HTR-8/SVneo (cell line): ENCODE measurements at regions not wholly inside any gene's neighbourhood (a gene's known extent, or its start where the extent isn't known, plus 50 kb on each side); places are given as distances from the start of the nearest gene placed in this dataset.

Experiments
- DNase-seq: peaks from one replicate; pipeline ENCODE4 v3.0.0; 2011; ENCODE audit warnings: low spot score, mixed read lengths; ENCODE audit not compliant: insufficient read length
- FAIRE-seq: peaks from 2 replicates; lab custom pipeline; 2011; peaks lifted over from hg19 to GRCh38; lab: Jason Lieb, UNC

DNA sequence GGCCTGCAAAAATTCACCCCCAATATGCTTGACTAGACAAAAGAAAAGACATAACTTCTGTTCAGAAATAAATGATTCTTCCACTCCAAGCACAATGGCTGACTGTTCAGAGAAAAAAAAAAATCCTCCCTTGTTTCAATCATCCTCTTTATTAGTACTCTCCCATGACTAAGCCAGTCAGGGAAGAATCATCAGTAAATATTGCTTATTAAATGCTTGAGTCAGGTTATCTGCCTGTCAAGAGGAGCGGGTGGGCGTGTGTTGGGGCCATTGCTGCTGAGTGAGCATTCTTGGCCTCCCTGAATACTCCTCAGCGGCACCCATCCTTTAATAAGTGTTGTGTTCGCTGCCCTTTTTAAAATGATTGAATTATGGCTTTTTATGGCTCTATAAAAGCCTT lies 1334.8 kb upstream of the CELF4 start:
- FAIRE-seq: no peak

DNA sequence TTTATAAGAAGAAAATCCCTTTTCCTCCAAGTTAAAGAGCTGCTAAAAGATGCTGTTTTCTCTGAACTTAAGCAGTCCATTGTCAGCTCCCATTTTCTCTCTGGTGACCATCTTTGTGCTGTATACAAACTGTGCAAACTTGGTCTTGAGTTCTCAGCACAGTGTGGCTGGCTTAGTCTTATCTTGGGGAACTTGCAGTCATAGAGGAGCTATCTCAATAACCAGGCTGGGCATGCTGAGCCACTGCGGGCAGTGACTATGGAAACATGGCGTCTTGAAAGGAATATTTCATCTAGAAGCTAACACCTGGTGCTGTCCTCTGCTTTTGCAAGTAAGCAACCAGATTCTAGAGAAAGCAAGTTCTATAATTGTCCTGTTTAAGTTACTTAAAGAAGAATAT lies 1334.4 kb upstream of the CELF4 start:
- FAIRE-seq (no peak), DNase-seq (no peak)

More for the DNA sequence above, 1334.8 kb upstream of the CELF4 start:
- DNase-seq: no peak

DNA sequence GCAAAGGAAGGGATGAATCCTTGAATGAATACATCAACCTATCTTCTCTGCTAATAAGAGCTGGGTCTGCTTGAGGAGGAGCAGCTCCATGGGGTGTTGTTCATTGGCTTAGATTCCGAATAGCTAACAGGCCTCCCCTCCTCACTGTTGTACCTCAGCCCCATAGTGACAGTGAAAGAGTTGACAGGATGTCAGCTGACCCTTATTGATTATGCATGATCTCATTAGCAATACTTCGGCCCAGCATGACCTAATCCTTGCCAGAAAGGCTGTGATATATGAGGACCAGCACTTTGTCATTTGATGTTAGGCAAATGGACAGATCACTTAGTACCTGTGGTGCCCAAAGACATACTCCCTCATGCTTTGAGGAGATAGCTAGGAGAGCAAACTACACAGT lies 1333.7 kb upstream of the CELF4 start:
- DNase-seq: no peak
- no peak for FAIRE-seq

DNA sequence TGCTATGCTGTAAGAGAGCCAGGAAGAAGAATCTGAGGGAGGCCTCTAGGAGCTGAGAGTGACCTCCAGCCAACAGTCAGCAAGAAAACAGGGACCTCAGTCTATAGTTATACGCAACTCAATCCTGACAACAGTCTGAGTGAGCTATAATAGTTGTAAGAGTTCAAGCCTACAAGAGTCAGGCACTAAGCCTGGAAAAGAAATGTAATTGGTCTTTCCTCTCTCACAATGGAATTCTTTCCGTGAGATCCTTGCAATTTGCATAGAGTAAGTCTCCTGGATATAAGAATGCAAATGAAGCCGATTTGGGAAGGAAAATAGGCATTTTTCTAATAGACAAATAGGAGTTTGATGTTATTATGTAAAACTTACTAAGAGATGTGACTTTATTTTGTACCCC lies 1332.6 kb upstream of the CELF4 start:
- DNase-seq (no peak), FAIRE-seq (no peak)

DNA sequence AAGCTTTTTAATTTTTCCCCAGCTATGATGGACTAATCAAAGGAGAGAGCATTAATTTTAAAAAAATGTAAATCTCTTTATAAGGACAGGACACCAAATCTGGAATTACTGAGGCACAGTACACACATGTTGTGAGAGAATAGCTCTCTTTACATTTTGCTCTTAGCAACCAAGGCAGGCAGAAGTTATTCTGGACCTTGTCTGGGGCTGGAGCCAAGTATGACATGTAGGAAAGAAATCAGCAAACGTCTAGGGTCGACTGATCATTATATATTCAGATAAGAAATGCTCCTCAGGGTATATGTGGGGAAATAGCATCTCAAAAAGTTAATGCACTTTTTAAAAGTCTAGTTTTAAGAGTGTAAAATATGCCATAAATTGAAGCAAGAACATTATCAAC lies 1330.0 kb upstream of the CELF4 start:
- no peak for FAIRE-seq
- DNase-seq: no peak

DNA sequence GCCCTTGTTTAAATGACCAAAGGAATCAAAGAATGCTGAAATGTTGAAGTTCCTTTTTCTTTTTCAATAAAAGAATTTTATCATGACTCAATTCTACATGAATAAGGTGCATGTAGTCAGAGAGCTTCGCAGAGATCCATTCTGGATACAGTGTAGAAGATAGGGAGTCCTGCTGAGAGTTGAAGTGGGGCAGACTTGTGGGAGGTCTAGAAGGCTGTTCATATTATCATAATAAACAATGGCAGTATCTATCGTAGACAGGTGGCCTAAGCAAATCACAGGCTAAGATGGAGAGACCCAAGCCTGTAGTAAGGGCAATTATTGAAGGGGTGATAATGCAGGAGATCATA lies 1322.0 kb upstream of the CELF4 start:
- DNase-seq: no peak
- FAIRE-seq: no peak

DNA sequence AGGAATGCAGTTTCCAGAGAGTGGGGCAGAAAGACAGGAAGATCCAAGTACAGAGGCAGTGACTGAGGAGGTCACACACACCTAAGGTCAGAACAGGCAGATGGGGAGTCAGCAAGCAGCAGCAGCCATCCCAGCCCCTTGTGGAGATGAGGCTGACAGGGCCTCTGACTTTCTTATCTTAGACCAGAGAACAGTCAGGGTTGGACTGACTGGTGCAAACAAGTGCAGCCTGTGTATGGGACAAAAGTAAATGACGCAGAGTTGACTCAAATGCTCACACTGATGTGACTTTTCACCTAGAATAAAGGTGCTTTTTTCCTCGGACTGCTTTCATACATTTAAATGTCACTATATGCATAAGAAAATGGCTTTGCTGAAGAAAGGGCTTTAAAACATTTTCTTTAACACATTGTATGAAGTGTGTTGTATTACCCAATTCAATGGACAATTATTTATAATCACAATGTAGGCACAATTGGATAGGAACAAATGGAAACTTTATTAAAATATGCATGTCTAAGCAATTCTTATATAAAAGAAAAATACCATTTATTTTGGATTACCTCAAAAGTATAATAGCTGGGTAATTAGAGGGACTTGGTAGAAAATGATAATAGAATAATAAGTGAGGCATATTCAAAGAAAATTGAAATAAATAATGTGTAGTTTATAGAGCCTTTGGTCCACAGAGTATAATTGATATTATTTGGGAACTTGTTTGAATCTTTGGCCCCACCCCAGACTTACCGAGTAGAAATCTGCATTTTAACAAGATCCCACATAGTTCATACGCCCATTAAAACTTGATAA lies 1321.5 kb upstream of the CELF4 start:
- FAIRE-seq (no peak), DNase-seq (no peak)

DNA sequence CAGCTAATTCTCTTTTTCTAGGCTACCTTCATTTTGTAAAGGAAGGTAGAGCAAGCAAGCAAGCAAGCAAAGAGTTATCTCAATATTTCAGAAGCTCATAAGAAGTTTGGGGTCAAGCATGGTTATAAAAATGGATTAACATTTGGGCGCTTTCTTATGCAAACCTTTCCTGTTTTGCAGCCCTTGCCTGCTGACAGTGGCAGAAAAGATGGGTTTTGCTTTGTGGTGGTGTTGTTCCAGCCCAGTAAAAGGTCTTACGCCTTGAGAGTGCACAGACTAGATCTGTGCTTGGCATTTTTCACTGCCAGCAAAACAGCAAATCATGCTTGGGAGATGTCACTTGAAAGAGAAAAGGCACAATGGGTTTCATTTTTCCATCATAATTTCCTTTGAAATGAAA lies 1320.6 kb upstream of the CELF4 start:
- DNase-seq (no peak), FAIRE-seq (no peak)

DNA sequence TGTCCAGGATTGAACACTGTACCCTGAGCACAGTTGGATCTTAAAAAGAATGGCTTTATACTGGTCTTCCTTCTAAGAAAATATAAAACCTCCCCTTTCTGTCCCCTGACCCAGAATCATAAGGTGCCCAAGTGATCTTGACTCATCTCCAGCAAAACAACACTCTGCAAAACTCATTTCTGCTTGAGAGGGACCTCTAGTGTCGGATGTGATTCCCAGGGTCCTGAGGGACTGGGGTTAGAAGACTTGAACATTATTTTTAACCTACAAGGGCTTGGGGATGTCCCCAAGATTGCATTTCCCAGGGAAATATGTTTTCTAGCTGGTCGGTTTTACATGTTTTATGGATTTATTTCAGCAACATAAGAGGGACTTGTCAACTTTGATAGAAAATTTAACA lies 1318.5 kb upstream of the CELF4 start:
- FAIRE-seq (no peak), DNase-seq (no peak)

DNA sequence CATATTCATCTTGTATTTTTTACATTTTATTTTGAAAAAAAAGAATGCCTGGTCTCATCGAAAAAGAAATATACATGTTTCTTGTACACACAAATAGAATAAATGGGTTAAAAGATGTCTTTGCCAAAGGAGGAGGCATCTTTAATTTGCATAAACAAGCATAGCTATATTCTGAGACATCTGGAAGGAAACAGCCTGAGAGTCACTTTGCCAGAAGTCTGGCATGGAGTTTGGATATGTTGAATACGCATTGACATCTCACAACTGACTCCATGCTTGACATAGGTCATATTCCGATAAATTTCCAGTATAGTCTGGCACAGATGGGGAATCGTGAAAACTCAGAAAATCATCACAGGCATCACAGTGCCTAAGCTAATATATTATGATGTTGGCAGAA lies 1317.5 kb upstream of the CELF4 start:
- FAIRE-seq (no peak), DNase-seq (no peak)

DNA sequence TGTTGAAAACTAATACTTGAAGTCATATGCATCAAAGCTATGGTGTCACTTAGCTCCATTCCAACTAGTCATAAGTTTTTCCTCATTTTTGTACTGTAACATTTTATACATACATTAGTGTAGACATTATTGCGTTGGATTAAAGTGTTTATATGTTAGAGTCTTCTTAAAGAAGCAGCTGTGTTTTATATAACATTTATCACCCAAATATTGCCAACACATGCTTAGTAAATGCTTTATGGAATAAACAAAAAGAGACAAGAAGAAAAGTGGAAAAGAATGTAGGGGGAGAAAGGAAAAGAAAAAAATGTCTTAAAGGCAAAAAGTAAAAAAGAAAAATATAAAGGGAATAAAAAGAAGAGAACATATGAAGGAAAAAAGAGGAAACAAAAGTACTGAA lies 1314.3 kb upstream of the CELF4 start:
- DNase-seq: no peak
- no peak for FAIRE-seq

DNA sequence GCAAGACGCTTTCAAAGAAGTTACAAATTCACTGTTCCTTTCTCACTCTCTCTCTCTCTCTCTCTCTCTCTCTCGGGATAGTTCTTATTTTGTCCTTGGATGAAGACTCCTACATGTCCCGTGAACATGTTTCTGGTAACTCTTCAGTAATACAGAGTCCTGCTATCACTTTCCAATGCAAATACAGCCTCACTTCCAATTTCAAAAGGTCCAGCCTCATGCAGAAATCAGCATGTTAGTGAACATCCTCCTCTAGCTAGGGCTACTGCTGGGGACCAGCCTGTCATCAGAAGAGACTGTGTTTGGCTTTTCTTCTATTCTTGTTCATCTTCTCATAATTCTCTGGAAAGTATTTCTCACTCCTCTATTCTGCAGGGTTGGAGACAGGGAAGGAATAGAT lies 1306.7 kb upstream of the CELF4 start:
- no peak for FAIRE-seq
- no peak for DNase-seq

DNA sequence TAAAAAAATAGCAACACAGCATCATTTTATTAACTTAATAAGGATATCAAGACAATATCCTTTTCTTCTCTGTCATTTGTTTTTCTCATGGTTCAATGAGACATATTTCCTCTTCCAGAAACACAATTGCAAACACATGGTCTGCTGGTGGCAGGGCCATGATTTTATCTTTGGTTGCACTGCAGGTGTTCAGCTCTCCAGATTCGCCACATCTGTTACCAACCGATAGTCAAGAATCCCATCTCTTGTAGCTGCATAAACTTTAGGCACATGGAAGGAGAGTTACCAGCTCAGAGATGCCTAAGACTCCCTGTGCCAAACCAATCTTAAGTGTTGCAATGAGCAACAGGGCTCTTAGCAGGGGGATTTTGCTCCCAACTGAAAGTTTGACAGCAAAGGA lies 1303.2 kb upstream of the CELF4 start:
- DNase-seq: no peak
- FAIRE-seq: no peak

DNA sequence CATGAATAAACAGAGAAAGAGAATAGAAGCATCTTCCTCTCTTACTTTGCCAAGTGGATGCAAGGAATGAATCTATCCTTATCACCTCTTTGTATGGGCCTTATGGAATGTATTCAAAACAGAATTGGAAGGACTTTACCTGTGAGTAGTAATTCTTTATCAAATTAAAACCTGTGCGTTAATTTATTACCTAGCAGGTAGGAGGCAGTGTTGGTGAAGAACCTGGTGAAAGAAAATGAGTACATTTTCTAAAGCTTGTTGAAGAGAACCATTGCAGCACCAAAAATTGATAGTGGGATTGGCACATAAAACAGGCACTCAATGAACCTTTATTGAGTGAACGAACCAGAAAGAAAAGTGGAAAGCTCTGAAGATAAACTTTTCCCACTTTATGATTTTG lies 1302.1 kb upstream of the CELF4 start:
- FAIRE-seq: no peak
- DNase-seq: no peak

DNA sequence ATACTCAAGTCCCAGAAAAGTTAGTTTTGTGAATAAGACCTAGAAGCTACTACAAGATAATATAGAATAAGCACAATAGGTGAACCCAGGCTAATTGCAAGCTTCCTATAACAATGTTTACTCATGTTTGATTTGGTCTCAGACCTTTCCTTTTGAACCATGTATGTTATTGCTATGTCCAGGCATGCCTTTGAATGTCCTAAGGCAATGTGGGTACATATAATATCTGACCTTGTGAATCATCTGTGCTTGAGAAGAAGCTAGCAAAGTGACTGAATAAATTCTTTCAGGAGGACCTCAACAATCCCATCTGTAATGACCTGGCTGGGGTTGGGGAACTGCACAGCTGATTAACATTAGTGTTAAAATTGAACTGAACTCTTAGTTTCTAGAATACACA lies 1285.9 kb upstream of the CELF4 start:
- DNase-seq: no peak
- FAIRE-seq: no peak

DNA sequence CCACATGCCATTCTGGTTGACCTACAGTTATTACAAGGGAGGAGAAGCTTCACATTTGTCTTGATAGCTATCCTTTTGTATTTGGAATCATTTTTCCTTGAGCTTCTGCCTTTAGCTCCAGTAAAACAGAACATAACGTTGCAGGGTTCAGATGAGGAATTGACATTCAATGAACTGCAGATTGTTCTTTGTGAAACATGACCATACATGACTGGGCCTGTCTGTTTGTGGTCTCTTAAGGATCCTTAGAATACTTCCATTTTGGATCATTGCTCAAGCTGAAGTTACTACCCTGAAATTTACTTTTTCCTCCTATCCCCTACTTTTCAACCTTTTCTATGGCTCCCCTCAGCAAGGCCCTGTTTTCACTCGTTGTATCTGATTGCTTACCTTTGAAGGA lies 1281.7 kb upstream of the CELF4 start:
- FAIRE-seq: no peak

DNA sequence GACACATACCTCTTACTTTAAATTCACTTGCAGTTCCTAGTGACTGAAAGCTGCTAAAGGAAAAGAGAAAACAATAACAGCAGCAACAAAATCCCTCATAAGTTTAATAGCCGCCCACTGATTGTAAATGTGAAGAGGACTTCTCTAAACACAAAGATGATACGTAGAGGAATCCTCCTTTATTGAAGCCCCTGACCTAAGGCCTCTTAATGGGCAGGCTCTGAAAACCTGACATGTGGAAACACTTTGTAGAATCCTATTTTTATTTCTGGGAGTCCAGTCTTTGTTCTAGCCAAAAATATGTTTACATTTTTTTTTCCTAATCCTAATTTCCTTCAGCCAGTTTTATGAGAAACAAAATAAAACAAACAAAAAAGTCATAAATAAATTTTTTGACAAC lies 1277.7 kb upstream of the CELF4 start:
- FAIRE-seq (no peak), DNase-seq (no peak)

More for the DNA sequence above, 1281.7 kb upstream of the CELF4 start:
- DNase-seq: no peak

DNA sequence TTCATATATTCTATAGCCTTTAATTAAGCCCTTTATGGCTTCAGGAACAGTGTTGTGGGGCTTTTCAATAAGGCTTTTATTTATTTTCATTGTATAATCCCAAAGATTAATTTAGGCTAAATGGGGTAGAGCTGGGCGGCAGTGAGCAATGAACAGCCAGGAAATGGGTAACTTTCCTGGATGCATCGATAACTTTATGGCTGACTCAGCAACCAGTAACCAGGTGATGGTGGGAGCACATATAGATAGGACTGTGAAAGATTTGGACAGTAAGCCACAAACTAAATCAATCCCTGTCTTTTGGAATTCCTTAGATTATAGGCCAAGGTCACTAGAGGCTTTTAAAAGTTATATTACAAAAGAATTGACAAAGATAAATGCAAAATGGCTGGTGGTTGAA lies 1260.6 kb upstream of the CELF4 start:
- no peak for DNase-seq
- FAIRE-seq: no peak

DNA sequence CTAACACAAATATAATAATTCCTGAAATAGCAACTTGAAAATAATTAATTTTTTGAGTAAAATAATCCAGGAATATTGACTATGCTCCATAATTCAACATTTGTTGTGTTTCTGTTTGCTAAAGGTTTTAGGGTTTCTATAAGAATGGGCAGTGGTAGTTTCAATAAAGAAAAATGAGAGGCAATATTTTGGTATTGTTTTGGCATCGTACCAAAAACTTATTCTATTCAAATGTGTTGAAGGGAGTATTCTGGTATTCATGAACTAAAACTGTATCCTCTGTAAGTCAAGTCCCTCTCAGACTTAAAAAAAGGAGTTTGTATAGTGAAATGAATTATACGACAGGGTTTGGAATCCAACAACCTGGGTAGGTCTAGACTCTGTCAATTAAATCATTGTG lies 1245.6 kb upstream of the CELF4 start:
- FAIRE-seq: no peak
- no peak for DNase-seq

DNA sequence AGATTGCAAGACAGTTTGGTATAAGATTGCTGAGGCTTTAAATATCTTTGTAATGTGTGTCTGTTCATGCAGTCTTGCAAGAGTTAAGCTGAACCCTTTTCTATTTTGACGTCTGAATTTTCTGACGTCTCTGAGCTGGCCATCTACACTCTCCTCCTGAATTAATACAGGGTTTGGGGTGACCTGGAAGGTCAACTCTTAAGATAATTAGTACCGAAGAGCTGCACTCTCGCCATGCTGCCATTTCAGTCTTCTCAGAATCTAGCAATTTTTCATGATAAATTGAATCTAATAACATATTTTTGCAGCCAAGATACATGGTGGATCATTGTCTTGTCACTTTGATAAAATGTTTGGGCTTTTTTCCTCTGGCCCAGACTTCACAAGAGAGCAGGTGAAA lies 1245.2 kb upstream of the CELF4 start:
- DNase-seq (no peak), FAIRE-seq (no peak)

DNA sequence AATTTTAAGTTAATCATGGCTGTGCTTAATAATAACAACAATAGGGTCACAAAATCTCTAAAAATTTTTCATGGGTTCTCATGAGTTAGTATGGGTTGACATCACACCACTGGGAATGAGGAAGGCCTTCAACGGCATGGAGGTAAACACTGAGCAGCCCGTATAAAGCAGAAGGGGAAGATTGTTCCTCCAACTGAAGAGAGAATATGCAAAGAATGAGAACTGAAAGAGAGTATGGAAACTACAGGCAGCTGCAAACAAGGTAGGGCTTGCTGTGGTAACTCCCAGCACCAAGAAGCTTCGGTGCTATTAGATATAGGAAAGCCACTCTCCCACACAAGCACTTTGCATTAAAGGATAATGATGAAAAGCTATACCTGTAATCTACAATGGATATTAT lies 1242.3 kb upstream of the CELF4 start:
- DNase-seq (no peak), FAIRE-seq (no peak)

DNA sequence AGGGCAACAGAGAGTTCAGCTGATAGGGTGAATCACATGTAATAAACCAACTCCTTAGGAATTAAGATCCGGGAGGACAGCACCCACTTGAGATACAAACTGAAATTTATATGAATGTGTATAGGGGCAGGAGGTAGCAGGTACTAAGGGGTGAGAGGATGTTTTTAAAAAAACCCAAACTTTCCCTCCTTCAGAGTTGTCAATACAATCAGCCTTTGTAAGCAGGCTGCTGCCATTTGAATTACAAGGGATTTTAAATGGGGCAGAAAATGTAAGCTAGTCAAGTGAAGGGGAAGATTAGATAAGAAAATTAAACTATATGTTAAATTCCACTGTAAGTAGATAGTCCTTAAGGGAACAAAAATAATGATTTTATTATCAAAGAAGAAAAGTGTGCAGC lies 1239.7 kb upstream of the CELF4 start:
- FAIRE-seq (no peak), DNase-seq (no peak)

DNA sequence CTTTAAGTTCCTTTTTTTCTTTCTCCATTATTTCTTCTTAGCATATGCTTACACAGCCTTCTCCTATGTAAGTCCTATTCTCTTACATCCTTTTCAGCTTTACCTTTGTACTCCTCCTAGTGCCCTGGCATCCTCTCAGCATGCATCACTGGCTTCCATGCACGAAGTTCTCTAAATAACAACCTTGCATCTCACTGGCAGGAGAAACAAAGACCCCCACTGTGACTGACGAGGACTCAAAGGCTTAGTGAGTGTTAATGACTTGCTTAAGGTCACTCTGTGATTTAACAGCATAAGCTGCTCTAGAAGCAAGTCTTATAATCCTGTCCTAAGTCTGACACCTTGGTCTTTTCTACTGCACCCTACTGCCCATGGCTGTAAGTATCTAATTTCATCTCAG lies 1236.0 kb upstream of the CELF4 start:
- no peak for FAIRE-seq
- no peak for DNase-seq
